Frontal cortex (tissue), 3 donors: ENCODE measurements at regions not wholly inside any gene's neighbourhood (a gene's known extent, or its start where the extent isn't known, plus 50 kb on each side); places are given as distances from the start of the nearest gene placed in this dataset.
A peak's percentile ranks its signal among the peaks of the same experiment; 100 is the strongest.
"Not testable (repeated sequence)": the region's sequence is repeated elsewhere in the genome, so short reads cannot be mapped to it uniquely, and the experiment has no call there.

Experiments
- DNase-seq, 2 donors: peaks; one replicate each; pipeline ENCODE4 v3.0.0; 2012; ENCODE audit warnings: low spot score in 2 of 2
- FAIRE-seq: peaks from 2 replicates; lab custom pipeline; 2012; peaks lifted over from hg19 to GRCh38; lab: Jason Lieb, UNC
- donor health status: control.
- donor health status: control.
- donor health status: control.

- no peak for DNase-seq
- FAIRE-seq, result no peak
These were observed 144.7 kb upstream of the UST start for GRCh38 chr6:148602136-148602535.

- DNase-seq (no peak), FAIRE-seq (no peak)
These were observed 138.5 kb upstream of the UST start for GRCh38 chr6:148608199-148608951.

- peak in 1 of 2 donors; percentile 14 for DNase-seq
- no peak for FAIRE-seq
These were observed 135.6 kb upstream of the UST start for GRCh38 chr6:148611213-148611612.

DNA sequence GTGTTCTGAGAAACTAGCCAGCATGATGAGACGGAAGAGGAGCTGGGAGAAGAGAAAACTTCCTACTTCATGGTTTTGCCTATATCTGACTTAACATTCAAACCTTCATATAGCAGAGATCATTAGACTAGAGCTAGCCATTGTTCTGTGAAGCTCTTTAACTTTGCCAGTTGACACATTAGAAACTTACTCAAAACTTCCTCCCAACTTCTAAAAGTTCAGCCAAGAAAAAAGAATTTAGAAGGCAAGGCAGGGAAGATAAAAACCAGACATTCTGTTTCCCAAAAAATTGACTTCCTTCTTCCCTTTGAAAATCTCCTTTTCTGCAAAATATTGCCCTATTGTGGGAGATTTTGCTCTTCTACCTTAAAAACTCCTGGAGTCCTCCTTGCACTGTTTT lies 134.8 kb upstream of the UST start:
- no peak for DNase-seq
- no peak for FAIRE-seq

DNA sequence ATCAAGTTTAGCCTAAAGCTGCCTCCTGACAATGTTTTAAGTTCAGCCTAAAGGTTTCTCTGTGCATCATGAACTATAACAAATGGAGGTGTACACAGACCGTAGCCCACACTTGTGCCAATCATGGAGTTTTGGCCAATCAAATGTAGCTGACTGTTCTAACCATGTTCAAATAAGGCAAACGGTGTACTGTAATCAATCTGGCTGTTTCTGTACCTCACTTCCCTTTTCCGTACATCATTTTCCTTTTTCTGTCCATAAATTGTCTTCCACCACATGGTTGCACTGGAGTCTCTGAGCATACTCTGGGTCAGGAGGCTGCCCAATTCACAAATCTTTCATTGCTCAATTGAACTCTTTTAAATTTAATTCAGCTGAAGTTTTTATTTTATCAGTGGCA lies 132.2 kb upstream of the UST start:
- FAIRE-seq, result no peak
- no peak for DNase-seq

DNA sequence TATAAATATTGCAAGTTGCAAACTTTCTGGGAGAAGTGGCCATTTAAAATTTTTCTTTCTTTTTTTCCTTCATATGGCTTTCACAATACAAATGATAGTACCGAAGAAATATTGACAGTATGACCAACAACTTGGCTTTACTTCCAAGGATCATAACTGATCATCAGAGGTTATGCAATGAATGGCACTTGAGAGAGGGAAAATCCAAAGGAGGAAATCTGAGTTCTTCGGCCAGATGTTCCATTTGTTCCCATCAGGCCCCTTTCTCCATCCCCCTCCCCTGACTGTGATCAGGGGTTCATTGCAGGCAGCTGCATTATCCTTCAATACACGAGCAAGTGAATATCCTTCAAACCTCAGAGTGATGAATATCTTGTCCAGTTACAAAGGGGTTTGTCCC lies 130.0 kb upstream of the UST start:
- DNase-seq, result no peak

DNA sequence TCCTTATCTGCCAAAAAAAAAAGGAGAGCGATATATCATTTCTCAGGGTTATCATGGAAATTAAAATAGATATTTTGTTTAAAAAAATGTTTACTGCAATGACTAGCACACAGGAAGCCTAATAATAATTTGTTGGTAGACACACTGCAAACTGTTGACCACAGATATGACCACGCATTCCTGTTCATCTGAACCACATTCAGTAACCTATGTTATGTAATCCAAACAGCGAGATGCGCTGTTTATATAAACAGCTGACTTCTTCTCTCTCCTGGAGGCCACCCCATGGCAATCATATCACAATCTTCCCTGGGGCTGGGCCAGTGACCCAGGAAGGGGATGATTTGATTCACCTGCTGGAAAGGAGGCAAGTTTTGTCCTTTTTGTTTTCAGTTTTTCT lies 129.3 kb upstream of the UST start:
- no peak for FAIRE-seq
- DNase-seq, result no peak

More for the DNA sequence above, 130.0 kb upstream of the UST start:
- no peak for FAIRE-seq

GRCh38 chr6:148619891-148620290 lies 126.9 kb upstream of the UST start:
- DNase-seq (no peak), FAIRE-seq (no peak)

- FAIRE-seq (no peak), DNase-seq (no peak)
These were observed 126.1 kb upstream of the UST start for GRCh38 chr6:148620579-148621298.

DNA sequence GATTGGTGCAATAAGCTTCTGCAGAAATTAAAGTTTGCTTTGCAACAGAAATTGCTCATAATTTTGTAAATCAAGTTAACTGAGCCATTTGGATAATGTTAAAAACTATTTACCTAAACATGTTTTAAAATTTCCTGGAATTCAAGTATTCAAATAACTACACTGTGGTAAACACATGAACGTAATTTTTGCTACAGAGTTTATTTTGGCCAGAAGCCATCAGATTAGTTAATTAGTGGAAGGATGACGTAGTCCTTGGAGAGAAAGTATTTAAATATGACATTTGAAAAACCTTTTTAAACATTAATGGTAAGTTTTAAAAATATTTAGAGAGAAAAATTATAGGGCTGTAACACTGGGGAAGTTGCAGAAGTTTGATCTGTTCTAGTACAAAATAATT lies 121.2 kb upstream of the UST start:
- FAIRE-seq, result no peak
- DNase-seq, result no peak

DNA sequence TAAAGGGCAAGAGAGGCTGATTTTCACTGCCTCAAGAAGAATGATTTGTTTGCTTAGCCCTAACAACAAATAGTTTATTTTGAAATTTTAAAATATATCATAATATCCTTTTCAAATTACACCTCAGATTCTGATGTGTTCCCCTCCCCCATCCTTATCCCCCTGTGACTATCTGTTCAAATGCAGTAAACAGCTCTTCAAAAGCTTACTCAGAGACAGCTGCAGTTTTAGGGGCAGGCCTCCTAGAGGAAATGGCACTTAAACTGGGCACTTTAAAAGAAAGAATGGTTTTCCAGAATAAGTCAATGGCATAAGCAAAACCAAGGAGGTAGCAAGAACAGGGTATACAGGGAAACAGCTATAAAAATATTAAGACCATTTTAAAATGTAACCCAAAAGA lies 118.6 kb upstream of the UST start:
- FAIRE-seq, result no peak

GRCh38 chr6:148629181-148629580 lies 117.6 kb upstream of the UST start:
- DNase-seq (no peak), FAIRE-seq (no peak)

More for the DNA sequence above, 118.6 kb upstream of the UST start:
- no peak for DNase-seq

DNA sequence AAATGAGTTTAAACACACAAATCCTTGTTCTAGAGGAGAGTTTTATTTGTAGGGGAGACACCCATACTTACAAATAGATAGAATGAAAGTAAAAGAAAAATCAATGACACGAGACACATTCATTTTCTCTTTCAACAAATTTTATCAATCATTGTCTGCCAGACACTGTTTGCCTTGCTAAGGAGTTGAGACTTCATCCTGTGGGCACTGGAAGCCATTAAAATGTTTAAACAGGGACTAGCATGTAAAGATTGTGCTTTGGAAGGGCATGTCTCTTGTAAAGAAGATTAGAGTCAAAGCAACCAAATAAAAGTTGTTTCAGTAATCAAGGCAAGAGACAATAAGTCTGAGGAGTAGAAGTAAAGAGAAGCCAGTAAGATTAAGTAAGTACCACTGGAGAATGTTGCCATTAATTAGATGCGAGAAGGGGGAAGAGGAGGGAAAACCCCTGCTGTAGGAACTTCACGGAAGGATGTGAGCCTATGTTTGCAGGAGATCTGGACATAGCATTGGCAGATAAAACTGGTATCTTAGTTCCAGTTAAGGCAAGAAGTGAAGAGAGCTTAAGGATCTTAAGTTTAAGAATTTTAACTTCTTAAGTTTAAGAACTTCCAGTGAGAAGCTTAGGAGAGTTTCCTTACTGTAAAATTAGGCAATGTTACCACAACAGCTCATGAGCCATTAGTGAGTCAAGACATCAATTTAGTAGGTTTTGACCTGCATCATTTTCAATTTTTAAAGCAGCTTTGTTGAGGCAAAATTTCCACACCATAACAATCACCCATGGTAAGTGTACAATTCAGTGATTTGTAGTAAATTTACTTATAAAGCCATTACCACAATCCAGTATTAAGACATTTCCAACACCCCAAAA lies 117.0 kb upstream of the UST start:
- FAIRE-seq, result no peak

DNA sequence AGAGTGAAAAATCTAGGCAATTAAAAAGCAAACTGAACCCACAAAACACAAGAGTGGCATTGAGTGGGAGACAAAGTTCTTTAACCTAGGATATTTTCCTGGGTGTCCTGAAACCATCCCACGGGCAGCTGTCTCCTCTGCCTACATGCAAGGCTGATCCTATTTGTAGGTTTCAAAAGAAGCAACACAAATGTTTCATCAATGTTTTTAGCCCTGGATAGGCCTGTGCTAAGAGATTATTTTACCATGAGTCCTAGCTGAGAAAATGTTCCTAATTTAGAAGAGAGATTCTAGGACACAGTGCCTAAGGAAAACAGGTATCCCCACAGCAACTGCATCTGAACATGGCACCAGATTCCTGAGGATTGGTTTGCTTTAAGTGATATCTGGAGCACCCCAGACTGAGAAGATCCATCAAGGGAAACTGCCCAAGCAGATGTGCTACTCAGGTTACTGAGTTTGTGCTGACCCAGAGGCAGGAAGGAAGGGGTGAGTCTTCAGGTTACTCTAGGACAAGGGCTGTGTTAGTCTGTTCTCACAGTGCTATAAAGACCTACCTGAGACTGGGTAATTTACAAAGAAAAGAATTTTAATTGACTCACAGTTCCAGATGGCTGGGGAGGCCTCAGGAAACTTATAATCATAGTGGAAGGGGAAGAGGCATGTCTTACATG lies 111.6 kb upstream of the UST start:
- DNase-seq (no peak), FAIRE-seq (no peak)

More for the DNA sequence above, 117.0 kb upstream of the UST start:
- DNase-seq, result no peak

DNA sequence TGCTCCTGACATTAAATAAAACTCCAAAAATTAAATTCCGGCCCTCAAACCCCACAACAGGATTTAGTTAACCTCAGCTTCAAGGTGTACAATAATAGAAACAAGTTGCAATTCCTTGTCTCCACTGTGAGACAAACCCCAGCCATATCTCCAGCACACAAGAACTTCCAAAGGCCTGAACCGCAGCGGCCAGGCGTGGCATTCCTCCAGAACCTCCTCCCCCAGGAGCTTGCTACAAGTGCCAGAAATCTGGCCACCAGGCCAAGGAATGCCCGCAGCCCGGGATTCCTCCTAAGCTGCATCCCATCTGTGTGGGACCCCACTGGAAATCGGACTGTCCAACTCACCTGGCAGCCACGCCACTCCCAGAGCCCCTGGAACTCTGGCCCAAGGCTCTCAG lies 105.0 kb upstream of the UST start:
- not testable (repeated sequence) for FAIRE-seq

DNA sequence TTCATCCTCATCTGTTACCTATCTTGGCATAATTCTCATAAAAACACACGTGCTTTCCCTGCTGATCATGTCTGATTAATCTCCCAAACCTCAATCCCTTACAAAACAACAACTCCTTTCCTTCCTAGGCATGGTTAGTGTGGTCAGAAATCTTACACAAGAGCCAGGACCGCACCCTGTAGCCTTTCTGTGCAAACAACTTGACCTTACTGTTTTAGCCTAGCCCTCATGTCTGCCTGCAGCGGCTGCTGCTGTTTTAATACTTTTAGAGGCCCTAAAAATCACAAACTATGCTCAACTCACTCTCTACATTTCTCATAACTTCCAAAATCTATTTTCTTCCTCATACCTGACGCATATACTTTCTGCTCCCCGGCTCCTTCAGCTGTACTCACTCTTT lies 103.6 kb upstream of the UST start:
- DNase-seq, FAIRE-seq: not testable (repeated sequence)

More for the DNA sequence above, 105.0 kb upstream of the UST start:
- DNase-seq, result not testable (repeated sequence)

DNA sequence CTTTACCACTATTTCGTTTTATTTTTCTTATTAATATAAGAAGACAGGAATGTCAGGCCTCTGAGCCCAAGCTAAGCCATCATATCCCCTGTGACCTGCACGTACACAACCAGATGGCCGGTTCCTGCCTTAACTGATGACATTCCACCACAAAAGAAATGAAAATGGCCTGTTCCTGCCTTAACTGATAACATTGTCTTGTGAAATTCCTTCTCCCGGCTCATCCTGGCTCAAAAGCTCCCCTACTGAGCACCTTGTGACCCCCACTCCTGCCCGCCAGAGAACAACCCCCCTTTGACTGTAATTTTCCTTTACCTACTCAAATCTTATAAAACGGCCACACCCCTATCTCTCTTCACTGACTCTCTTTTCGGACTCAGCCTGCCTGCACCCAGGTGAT lies 101.8 kb upstream of the UST start:
- FAIRE-seq, DNase-seq: not testable (repeated sequence)

DNA sequence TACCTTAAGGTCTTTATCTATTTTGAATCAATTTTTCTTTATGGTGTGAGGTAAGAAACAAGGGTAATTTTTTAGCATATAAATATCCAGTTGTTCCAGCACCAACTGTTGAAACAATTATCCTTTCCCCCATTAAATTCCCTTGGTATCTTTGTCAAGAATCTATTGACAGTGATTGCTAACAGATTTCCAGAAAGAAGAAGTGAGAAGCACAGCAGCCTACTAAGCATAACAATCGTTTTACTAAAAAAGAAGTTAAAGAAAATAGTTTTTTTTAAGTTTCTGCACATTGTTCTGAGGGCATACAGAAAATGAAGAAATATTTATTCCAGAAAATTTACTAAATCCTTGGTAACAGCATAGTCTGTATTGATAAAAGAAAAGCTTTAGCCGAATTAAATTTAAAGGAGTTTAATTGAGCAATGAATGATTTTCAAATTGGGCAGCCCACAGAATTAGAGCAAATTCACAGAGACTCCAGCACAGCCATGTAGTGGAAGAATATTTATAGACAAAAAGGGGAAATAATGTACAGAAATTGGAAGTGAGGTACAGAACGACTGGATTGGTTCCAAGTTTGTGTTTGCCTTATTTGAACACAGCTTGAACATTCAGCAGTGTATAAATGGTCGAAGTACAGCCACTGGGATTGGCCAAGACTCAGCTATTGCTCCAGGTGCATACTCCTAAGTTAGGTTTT lies 97.9 kb upstream of the UST start:
- FAIRE-seq (no peak), DNase-seq (no peak)

DNA sequence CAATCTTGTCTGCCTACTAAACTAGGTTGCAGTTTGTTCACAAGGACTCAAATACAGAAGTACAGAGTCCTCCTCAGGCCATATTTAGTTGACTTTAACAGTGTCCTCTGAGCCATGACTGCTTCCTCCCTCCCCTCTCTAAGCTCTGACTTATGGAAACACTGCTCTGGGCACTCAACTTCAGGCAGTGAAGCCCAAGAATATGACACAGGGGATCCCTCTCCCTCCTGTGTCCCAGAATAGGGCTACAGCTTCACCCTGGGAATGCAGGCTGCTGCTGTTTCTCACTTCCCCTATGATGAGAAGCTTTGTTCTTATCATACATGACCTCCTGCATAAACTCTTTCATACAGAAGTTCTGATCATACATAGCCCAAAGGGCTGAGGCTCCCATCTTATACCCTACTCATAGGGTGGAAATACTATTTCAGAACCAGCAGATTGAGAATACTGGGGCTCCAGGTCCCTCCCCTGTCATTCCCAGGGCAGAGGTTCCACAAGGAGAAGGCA lies 97.3 kb upstream of the UST start:
- DNase-seq (no peak), FAIRE-seq (no peak)
